WTC11 (cell line): ENCODE measurements at regions not wholly inside any gene's neighbourhood (a gene's known extent, or its start where the extent isn't known, plus 50 kb on each side); places are given as distances from the start of the nearest gene placed in this dataset.

Source experiments
- ATAC-seq: fragments of 200-7000 bp; cut with Tn5 transposase; 2 replicates; pipeline ENCODE4 v1.10.0; 2021; ENCODE audit warnings: mild to moderate bottlenecking, moderate library complexity
- CTCF ChIA-PET: fragments of 300-600 bp; sonication (Branson Sonifier 250); formaldehyde crosslinking; loops from one replicate; lab custom pipeline; 2021; ENCODE audit warnings: antibody characterized with exemption; lab: Charles Lee
- POLR2A ChIA-PET: fragments of 350-600 bp; sonication (Branson Sonifier 250); formaldehyde crosslinking; loops from one replicate; lab custom pipeline; 2021; ENCODE audit warnings: antibody characterized with exemption; lab: Charles Lee
- DNase-seq: peaks from one replicate; pipeline ENCODE4 v3.0.0; 2021; ENCODE audit warnings: low spot score
- H3K27ac Mint-ChIP-seq: 2 replicates; pipeline ENCODE4 v1.8.0; 2021; ENCODE audit warnings: mixed read lengths
- H3K27me3 Mint-ChIP-seq: 2 replicates; pipeline ENCODE4 v1.8.0; 2021; ENCODE audit warnings: low read depth, mild to moderate bottlenecking, moderate library complexity, mixed read lengths
- H3K36me3 Mint-ChIP-seq: 2 replicates; pipeline ENCODE4 v1.8.0; 2021; ENCODE audit warnings: mixed read lengths
- H3K4me1 Mint-ChIP-seq: 2 replicates; pipeline ENCODE4 v1.8.0; 2022; ENCODE audit warnings: mixed read lengths
- H3K4me3 Mint-ChIP-seq: 2 replicates; pipeline ENCODE4 v1.8.0; 2021; ENCODE audit warnings: mild to moderate bottlenecking, moderate library complexity, mixed read lengths
- H3K9me3 Mint-ChIP-seq: 2 replicates; pipeline ENCODE4 v1.8.0; 2021; ENCODE audit warnings: mixed read lengths
- ARID4B ChIP-seq: sonication (generic); formaldehyde crosslinking; IDR thresholded peaks from 2 replicates; pipeline ENCODE4 v1.8.0; 2023; ENCODE audit warnings: missing genetic modification reagents, mild to moderate bottlenecking, borderline replicate concordance
- ATF3 ChIP-seq: sonication (generic); formaldehyde crosslinking; conservative IDR thresholded peaks from 2 replicates; pipeline ENCODE4 v1.8.1; 2022; ENCODE audit warnings: mild to moderate bottlenecking, missing genetic modification reagents
- E2F1 ChIP-seq: sonication (generic); formaldehyde crosslinking; IDR thresholded peaks from 2 replicates; pipeline ENCODE4 v1.8.0; 2022; ENCODE audit warnings: mild to moderate bottlenecking, missing genetic modification reagents
- ERG ChIP-seq: fragments of 250-450 bp; sonication (Bioruptor Pico); IDR thresholded peaks from 2 replicates; pipeline ENCODE4 v1.8.0; 2021; ENCODE audit warnings: mild to moderate bottlenecking
- GABPB1 ChIP-seq: sonication (generic); formaldehyde crosslinking; IDR thresholded peaks from 2 replicates; pipeline ENCODE4 v1.8.1; 2023; ENCODE audit warnings: mild to moderate bottlenecking, missing genetic modification reagents
- GTF2I ChIP-seq: fragments of 250-450 bp; sonication (Bioruptor Pico); conservative IDR thresholded peaks from 2 replicates; pipeline ENCODE4 v1.4.0; 2021; ENCODE audit warnings: mild to moderate bottlenecking
- HMGXB4 ChIP-seq: sonication (generic); formaldehyde crosslinking; IDR thresholded peaks from 2 replicates; pipeline ENCODE4 v1.8.1; 2023; ENCODE audit warnings: mild to moderate bottlenecking, moderate library complexity, missing genetic modification reagents
- IRF2 ChIP-seq: sonication (generic); formaldehyde crosslinking; IDR thresholded peaks from 2 replicates; pipeline ENCODE4 v1.8.0; 2022; ENCODE audit warnings: low read depth, missing genetic modification reagents, borderline replicate concordance
- MLX ChIP-seq: sonication (generic); formaldehyde crosslinking; IDR thresholded peaks from 2 replicates; pipeline ENCODE4 v1.8.1; 2023; ENCODE audit warnings: mild to moderate bottlenecking, missing genetic modification reagents, moderate library complexity
- MYBL2 ChIP-seq: sonication (generic); formaldehyde crosslinking; IDR thresholded peaks from 2 replicates; pipeline ENCODE4 v1.8.1; 2023; ENCODE audit warnings: mild to moderate bottlenecking, moderate library complexity, missing genetic modification reagents
- PRDM15 ChIP-seq: sonication (generic); formaldehyde crosslinking; IDR thresholded peaks from 2 replicates; pipeline ENCODE4 v1.8.0; 2022; ENCODE audit warnings: missing genetic modification reagents
- PREB ChIP-seq: sonication (generic); formaldehyde crosslinking; IDR thresholded peaks from 2 replicates; pipeline ENCODE4 v1.8.1; 2022; ENCODE audit warnings: mild to moderate bottlenecking, missing genetic modification reagents, moderate library complexity, borderline replicate concordance
- PRRX2 ChIP-seq: fragments of 250-450 bp; sonication (Bioruptor Pico); IDR thresholded peaks from 2 replicates; pipeline ENCODE4 v1.8.0; 2021; ENCODE audit warnings: mild to moderate bottlenecking
- TEAD4 ChIP-seq: sonication (generic); formaldehyde crosslinking; IDR thresholded peaks from 2 replicates; pipeline ENCODE4 v1.8.0; 2022; ENCODE audit warnings: mild to moderate bottlenecking, missing genetic modification reagents
- ZNF317 ChIP-seq: sonication (generic); formaldehyde crosslinking; IDR thresholded peaks from 2 replicates; pipeline ENCODE4 v1.8.1; 2023; ENCODE audit warnings: low read depth, mild to moderate bottlenecking, moderate library complexity, missing genetic modification reagents, borderline replicate concordance
- ZNF416 ChIP-seq: fragments of 250-450 bp; sonication (Bioruptor Pico); IDR thresholded peaks from 2 replicates; pipeline ENCODE4 v1.9.0; 2021; ENCODE audit warnings: mild to moderate bottlenecking, inconsistent platforms
- ZNF423 ChIP-seq: fragments of 250-450 bp; sonication (Bioruptor Pico); IDR thresholded peaks from 2 replicates; pipeline ENCODE4 v2.1.2; 2022; ENCODE audit warnings: mild to moderate bottlenecking, moderate library complexity

- TF ChIP-seq HMGXB4 (no peak), ARID4B (CRISPR knock-in tag) (no peak), ZNF317 (no peak), GABPB1 (CRISPR knock-in tag) (no peak), MYBL2 (CRISPR knock-in tag) (no peak), ATF3 (no peak), MLX (CRISPR knock-in tag) (no peak), ERG (CRISPR knock-in tag) (no peak), ZNF416 (CRISPR knock-in tag) (no peak)
Observed at GRCh38 chr15:100758555-100758954, 121.1 kb upstream of the ALDH1A3 start (continued).

- no peaks in the 10 kb centered on the region for H3K36me3 Mint-ChIP-seq
- no peak overlapping the region for H3K27ac Mint-ChIP-seq
- ChIA-PET POLR2A (no interaction called here), CTCF (interaction anchor here (0.7 to 1.3 kb wide), 2 partner anchors 22 to 110 kb away, joined by 3 to 5 read pairs; no protein-coding TSS in a partner anchor)
- ATAC-seq (no peak), DNase-seq (no peak)
- peaks cover 5% of the 10 kb centered on the region; the same call in 1 of the 2 replicates for H3K9me3 Mint-ChIP-seq
- H3K4me3 Mint-ChIP-seq = no peak overlapping the region
- H3K4me1 Mint-ChIP-seq = peaks cover 19% of the 10 kb centered on the region
- no peaks in the 10 kb centered on the region for H3K27me3 Mint-ChIP-seq
- TF ChIP-seq E2F1 (no peak), PREB (CRISPR knock-in tag) (no peak), PRRX2 (no peak), IRF2 (CRISPR knock-in tag) (no peak), ZNF423 (CRISPR knock-in tag) (no peak), TEAD4 (CRISPR knock-in tag) (no peak), ARID4B (CRISPR knock-in tag) (no peak), GTF2I (CRISPR knock-in tag) (no peak), PRDM15 (CRISPR knock-in tag) (no peak)
Observed at GRCh38 chr15:100759106-100759505, 120.5 kb upstream of the ALDH1A3 start.
